GM23338 (cell line): ENCODE measurements at regions not wholly inside any gene's neighbourhood (a gene's known extent, or its start where the extent isn't known, plus 50 kb on each side); places are given as distances from the start of the nearest gene placed in this dataset.

Experiments
- ATAC-seq: fragments of 200-7000 bp; cut with Tn5 transposase; 3 replicates; pipeline ENCODE4 v1.9.1; 2020
- DNase-seq: peaks from one replicate; pipeline ENCODE4 v3.0.0-alpha.2; 2015; ENCODE audit warnings: low spot score
- H2AFZ ChIP-seq: fragments of 200-600 bp; sonication (generic); 2 replicates; pipeline ENCODE4 v1.8.0; 2016; ENCODE audit warnings: antibody characterized with exemption, mild to moderate bottlenecking, moderate library complexity
- H3F3A ChIP-seq: fragments of 200-600 bp; sonication (generic); replicated peaks from 2 replicates; pipeline ENCODE4 v1.8.0; 2017; ENCODE audit warnings: antibody characterized with exemption, mixed run types, low read depth
- H3K27ac ChIP-seq: fragments of 200-600 bp; sonication (generic); 2 replicates; pipeline ENCODE4 v1.6.1; 2016; ENCODE audit warnings: low read depth
- H3K27me3 ChIP-seq: fragments of 200-600 bp; sonication (generic); 2 replicates; pipeline ENCODE4 v1.8.0; 2016; ENCODE audit warnings: mild to moderate bottlenecking, mixed run types, moderate library complexity; ENCODE audit not compliant: insufficient read depth
- H3K36me3 ChIP-seq: fragments of 200-600 bp; sonication (generic); 2 replicates; pipeline ENCODE4 v1.8.0; 2016; ENCODE audit warnings: mild to moderate bottlenecking; ENCODE audit not compliant: insufficient read depth
- H3K4me1 ChIP-seq: fragments of 200-600 bp; sonication (generic); 2 replicates; pipeline ENCODE4 v1.8.0; 2016; ENCODE audit warnings: mild to moderate bottlenecking, moderate library complexity; ENCODE audit not compliant: insufficient read depth
- H3K4me2 ChIP-seq: fragments of 200-600 bp; sonication (generic); 2 replicates; pipeline ENCODE4 v1.7.1; 2017; ENCODE audit warnings: mixed run types
- H3K4me3 ChIP-seq: fragments of 200-600 bp; sonication (generic); 2 replicates; pipeline ENCODE4 v1.6.1; 2016; ENCODE audit warnings: mixed run types
- H3K79me2 ChIP-seq: fragments of 200-600 bp; sonication (generic); replicated peaks from 2 replicates; pipeline ENCODE4 v1.8.0; 2017; ENCODE audit warnings: mild to moderate bottlenecking; ENCODE audit not compliant: insufficient read depth
- H3K9me2 ChIP-seq: fragments of 200-600 bp; sonication (generic); 2 replicates; pipeline ENCODE4 v1.8.0; 2017; ENCODE audit not compliant: insufficient read depth
- H4K20me1 ChIP-seq: fragments of 200-600 bp; sonication (generic); replicated peaks from 2 replicates; pipeline ENCODE4 v1.8.0; 2017; ENCODE audit warnings: mild to moderate bottlenecking; ENCODE audit not compliant: insufficient read depth
- H3K27ac Mint-ChIP-seq: 2 replicates; pipeline ENCODE4 v1.8.0; 2020; ENCODE audit warnings: inconsistent platforms, mild to moderate bottlenecking, moderate library complexity, mixed read lengths
- H3K27me3 Mint-ChIP-seq: 3 replicates; pipeline ENCODE4 v1.8.0; 2022; ENCODE audit warnings: low read depth, mild to moderate bottlenecking, moderate library complexity, mixed read lengths, inconsistent platforms; ENCODE audit not compliant: insufficient read depth, poor library complexity
- H3K36me3 Mint-ChIP-seq: 3 replicates; pipeline ENCODE4 v1.8.0; 2021; ENCODE audit warnings: low read depth, mild to moderate bottlenecking, inconsistent platforms, moderate library complexity, mixed read lengths
- H3K4me1 Mint-ChIP-seq: 3 replicates; pipeline ENCODE4 v1.8.0; 2020; ENCODE audit warnings: mild to moderate bottlenecking, inconsistent platforms, mixed read lengths
- H3K4me3 Mint-ChIP-seq: 3 replicates; pipeline ENCODE4 v1.8.0; 2021; ENCODE audit warnings: moderate library complexity, mild to moderate bottlenecking, inconsistent platforms, mixed read lengths
- H3K9me3 Mint-ChIP-seq: 3 replicates; pipeline ENCODE4 v1.8.0; 2020; ENCODE audit warnings: moderate library complexity, mild to moderate bottlenecking, inconsistent platforms, mixed read lengths
- CREB1 ChIP-seq: fragments of 250-450 bp; sonication (Bioruptor Pico); IDR thresholded peaks from 2 replicates; pipeline ENCODE4 v1.5.0; 2020; ENCODE audit warnings: low read depth, mild to moderate bottlenecking, moderate library complexity
- CTCF ChIP-seq, 2 experiments: fragments of 200-600 bp in 1 of 2; sonication (generic) in 1 of 2; conservative IDR thresholded peaks; 2 replicates each; pipeline versions ENCODE4 v1.5.1 to v1.6.1; 2016 to 2017; ENCODE audit warnings: antibody characterized with exemption in 2 of 2, low read depth in 2 of 2, mild to moderate bottlenecking in 2 of 2, moderate library complexity in 1 of 2
- ETS1 ChIP-seq: IDR thresholded peaks from 2 replicates; pipeline ENCODE4 v1.6.1; 2016; ENCODE audit warnings: antibody characterized with exemption
- EZH2 ChIP-seq: fragments of 200-600 bp; sonication (generic); IDR thresholded peaks from one replicate; pipeline ENCODE4 v1.8.0; 2017; ENCODE audit warnings: antibody characterized with exemption, mild to moderate bottlenecking, low read depth; ENCODE audit not compliant: unreplicated experiment
- EZH2phosphoT487 ChIP-seq: fragments of 200-600 bp; sonication (generic); IDR thresholded peaks from one replicate; pipeline ENCODE4 v1.8.1; 2018; ENCODE audit warnings: antibody characterized with exemption; ENCODE audit not compliant: unreplicated experiment
- JUNB ChIP-seq: IDR thresholded peaks from one replicate; pipeline ENCODE4 v1.6.1; 2016; ENCODE audit warnings: antibody characterized with exemption; ENCODE audit not compliant: unreplicated experiment
- NANOG ChIP-seq: IDR thresholded peaks from 2 replicates; pipeline ENCODE4 v1.6.1; 2016; ENCODE audit warnings: antibody characterized with exemption, borderline replicate concordance
- POLR2AphosphoS5 ChIP-seq: IDR thresholded peaks from 2 replicates; pipeline ENCODE4 v1.6.1; 2016; ENCODE audit warnings: antibody characterized with exemption, low read depth
- REST ChIP-seq: IDR thresholded peaks from one replicate; pipeline ENCODE4 v1.6.1; 2018; ENCODE audit warnings: antibody characterized with exemption; ENCODE audit not compliant: unreplicated experiment
- STAT1 ChIP-seq: IDR thresholded peaks from one replicate; pipeline ENCODE4 v1.6.1; 2016; ENCODE audit warnings: antibody characterized with exemption; ENCODE audit not compliant: unreplicated experiment
- ZNF114 ChIP-seq: fragments of 250-450 bp; sonication (Bioruptor Pico); IDR thresholded peaks from 2 replicates; pipeline ENCODE4 v1.5.0; 2020; ENCODE audit warnings: mild to moderate bottlenecking, moderate library complexity
- ZNF331 ChIP-seq: fragments of 250-450 bp; sonication (Bioruptor Pico); IDR thresholded peaks from 2 replicates; pipeline ENCODE4 v1.5.0; 2020; ENCODE audit warnings: low read depth, mild to moderate bottlenecking, moderate library complexity
- ZNF462 ChIP-seq: fragments of 250-450 bp; sonication (Bioruptor Pico); IDR thresholded peaks from 2 replicates; pipeline ENCODE4 v1.5.0; 2020; ENCODE audit warnings: mild to moderate bottlenecking, moderate library complexity

- no peak for TF ChIP-seq REST
- no peak for TF ChIP-seq POLR2AphosphoS5
Measured at GRCh38 chr2:118613737-118614136, 233.7 kb downstream of the EN1 start (continued).

GRCh38 chr2:118611691-118612090, 235.8 kb downstream of the EN1 start:
- no peak overlapping the region for H3K4me2 ChIP-seq
- Mint-ChIP-seq H3K9me3 (no peaks in the 10 kb centered on the region; the same call in 2 of the 3 replicates), H3K4me1 (peaks cover 6% of the 10 kb centered on the region), H3K36me3 (no peaks in the 10 kb centered on the region), H3K4me3 (no peak overlapping the region), H3K27ac (no peak overlapping the region), H3K27me3 (peaks cover 4% of the 10 kb centered on the region)
- ATAC-seq (no peak), DNase-seq (no peak)
- H3K9me2 ChIP-seq, result peaks cover 22% of the 10 kb centered on the region; the same call in 1 of the 2 replicates
- no peaks in the 10 kb centered on the region for H4K20me1 ChIP-seq
- H3F3A ChIP-seq, result no peaks in the 10 kb centered on the region
- H2AFZ ChIP-seq, result no peak overlapping the region
- no peak overlapping the region for H3K4me3 ChIP-seq
- no peaks in the 10 kb centered on the region for H3K79me2 ChIP-seq
- no peak overlapping the region for H3K27ac ChIP-seq
- H3K4me1 ChIP-seq, result no peaks in the 10 kb centered on the region; the same call in 1 of the 2 replicates
- H3K36me3 ChIP-seq, result no peaks in the 10 kb centered on the region
- no peaks in the 10 kb centered on the region for H3K27me3 ChIP-seq
- TF ChIP-seq EZH2phosphoT487 (no peak), ZNF331 (no peak), ZNF462 (CRISPR knock-in tag) (no peak), CREB1 (CRISPR knock-in tag) (no peak), POLR2AphosphoS5 (no peak), STAT1 (no peak), ZNF114 (CRISPR knock-in tag) (no peak), NANOG (no peak), EZH2 (no peak), JUNB (no peak), CTCF (conservative IDR thresholded peaks at IDR 0.05; ENCODE audit: low read depth in 2 of 2) (no peak), ETS1 (no peak)
